Activated naive CD4-positive, alpha-beta T cell treated with anti-CD3 and anti-CD28 coated beads, Interleukin-2, amount 10 ng/mL, durations not matched to agents 7 days and 5 days (primary cell): ENCODE measurements at regions not wholly inside any gene's neighbourhood (a gene's known extent, or its start where the extent isn't known, plus 50 kb on each side); places are given as distances from the start of the nearest gene placed in this dataset.
"Not testable (repeated sequence)": the region's sequence is repeated elsewhere in the genome, so short reads cannot be mapped to it uniquely, and the experiment has no call there.

ENCODE experiments used
- CTCF ChIA-PET: fragments of 350-600 bp; sonication (Branson Sonifier 250); formaldehyde crosslinking; loops from one replicate; lab custom pipeline; 2021; ENCODE audit warnings: antibody characterized with exemption; lab: Charles Lee
- DNase-seq: peaks from one replicate; pipeline ENCODE4 v3.0.0-alpha.2; 2020
- H3K27ac Mint-ChIP-seq: one replicate; pipeline ENCODE4 v1.8.0; 2021; ENCODE audit warnings: mild to moderate bottlenecking, moderate library complexity, mixed read lengths
- H3K27me3 Mint-ChIP-seq: one replicate; pipeline ENCODE4 v1.8.0; 2021; ENCODE audit warnings: mild to moderate bottlenecking, mixed read lengths
- H3K36me3 Mint-ChIP-seq: one replicate; pipeline ENCODE4 v1.8.0; 2021; ENCODE audit warnings: mixed read lengths
- H3K4me1 Mint-ChIP-seq: one replicate; pipeline ENCODE4 v1.8.0; 2021; ENCODE audit warnings: mixed read lengths
- H3K4me3 Mint-ChIP-seq: one replicate; pipeline ENCODE4 v1.8.0; 2021; ENCODE audit warnings: mild to moderate bottlenecking, moderate library complexity, mixed read lengths
- H3K9me3 Mint-ChIP-seq: one replicate; pipeline ENCODE4 v1.8.0; 2021; ENCODE audit warnings: mixed read lengths

DNA sequence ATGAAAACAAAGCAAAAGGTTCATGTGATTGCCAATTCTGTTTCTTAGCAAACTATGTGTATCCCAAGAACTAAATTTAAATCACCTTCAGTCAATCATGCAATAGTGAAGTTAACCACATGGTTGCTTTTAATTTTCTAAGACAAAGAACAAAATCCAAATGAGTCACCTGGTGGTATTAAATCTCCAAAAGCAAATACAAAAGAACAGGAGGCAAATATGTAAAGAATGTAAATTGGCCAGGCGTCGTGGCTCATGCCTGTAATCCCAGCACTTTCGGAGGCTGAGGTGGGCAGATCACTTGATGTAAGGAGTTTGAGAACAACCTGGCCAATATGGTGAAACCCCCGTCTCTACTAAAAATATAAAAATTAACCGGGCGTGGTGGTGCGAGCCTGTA, 54.2 kb upstream of the PIK3R4 start:
- no peaks in the 10 kb centered on the region for H3K36me3 Mint-ChIP-seq
- H3K9me3 Mint-ChIP-seq: no peaks in the 10 kb centered on the region
- no peak overlapping the region for H3K4me3 Mint-ChIP-seq
- CTCF ChIA-PET: no interaction called here
- no peaks in the 10 kb centered on the region for H3K4me1 Mint-ChIP-seq
- H3K27ac Mint-ChIP-seq: no peak overlapping the region
- no peak for DNase-seq
- H3K27me3 Mint-ChIP-seq: peaks cover 19% of the 10 kb centered on the region

DNA sequence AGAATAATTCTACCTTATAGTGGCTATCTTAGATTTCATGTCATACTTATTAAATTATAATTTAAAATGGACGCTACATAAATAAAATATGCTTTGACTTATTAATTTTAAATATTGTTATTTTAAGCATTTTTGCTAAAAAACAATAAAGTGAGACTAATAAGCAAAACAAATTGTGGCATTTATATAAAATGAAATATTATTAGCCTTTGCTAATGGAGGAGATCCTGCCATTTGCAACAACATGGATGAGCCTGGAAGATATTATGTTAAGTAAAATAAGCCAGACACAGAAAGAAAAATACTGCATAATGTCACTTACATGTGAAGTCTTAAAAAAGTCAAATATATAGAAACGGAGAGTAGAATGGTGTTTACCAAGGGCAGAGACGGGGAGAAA, 54.8 kb upstream of the PIK3R4 start:
- no peaks in the 10 kb centered on the region for H3K4me1 Mint-ChIP-seq
- H3K27ac Mint-ChIP-seq: no peak overlapping the region
- CTCF ChIA-PET: no interaction called here
- H3K9me3 Mint-ChIP-seq: no peaks in the 10 kb centered on the region
- no peak for DNase-seq
- H3K4me3 Mint-ChIP-seq: no peak overlapping the region
- peaks cover 21% of the 10 kb centered on the region for H3K27me3 Mint-ChIP-seq
- H3K36me3 Mint-ChIP-seq: no peaks in the 10 kb centered on the region

DNA sequence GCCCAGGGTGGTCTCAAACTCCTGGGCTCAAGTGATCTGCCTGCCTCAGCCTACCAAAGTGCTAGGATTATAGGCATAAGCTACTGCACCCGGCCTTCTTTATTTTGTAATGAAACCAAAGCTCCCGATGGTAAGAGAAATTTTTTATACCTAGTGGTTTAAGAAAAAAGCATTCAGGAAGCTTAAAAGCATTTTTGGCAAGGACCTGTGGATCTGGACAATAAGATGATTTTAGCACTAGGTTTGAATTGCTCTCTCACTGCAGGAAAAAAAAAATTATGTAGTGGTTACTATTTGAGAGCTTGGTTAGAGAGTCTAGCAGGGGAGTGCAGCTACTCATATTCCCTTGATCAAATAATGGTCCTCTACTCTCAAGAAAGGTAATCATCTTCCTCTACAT, 64.9 kb upstream of the PIK3R4 start:
- Mint-ChIP-seq H3K4me1 (no peaks in the 10 kb centered on the region), H3K36me3 (no peaks in the 10 kb centered on the region), H3K27me3 (no peaks in the 10 kb centered on the region), H3K4me3 (no peak overlapping the region), H3K27ac (no peak overlapping the region), H3K9me3 (no peaks in the 10 kb centered on the region)
- CTCF ChIA-PET: interaction anchor here (0.6 kb wide), 1 partner anchor 68 kb away, joined by 3 read pairs; no protein-coding TSS in a partner anchor
- DNase-seq: no peak

DNA sequence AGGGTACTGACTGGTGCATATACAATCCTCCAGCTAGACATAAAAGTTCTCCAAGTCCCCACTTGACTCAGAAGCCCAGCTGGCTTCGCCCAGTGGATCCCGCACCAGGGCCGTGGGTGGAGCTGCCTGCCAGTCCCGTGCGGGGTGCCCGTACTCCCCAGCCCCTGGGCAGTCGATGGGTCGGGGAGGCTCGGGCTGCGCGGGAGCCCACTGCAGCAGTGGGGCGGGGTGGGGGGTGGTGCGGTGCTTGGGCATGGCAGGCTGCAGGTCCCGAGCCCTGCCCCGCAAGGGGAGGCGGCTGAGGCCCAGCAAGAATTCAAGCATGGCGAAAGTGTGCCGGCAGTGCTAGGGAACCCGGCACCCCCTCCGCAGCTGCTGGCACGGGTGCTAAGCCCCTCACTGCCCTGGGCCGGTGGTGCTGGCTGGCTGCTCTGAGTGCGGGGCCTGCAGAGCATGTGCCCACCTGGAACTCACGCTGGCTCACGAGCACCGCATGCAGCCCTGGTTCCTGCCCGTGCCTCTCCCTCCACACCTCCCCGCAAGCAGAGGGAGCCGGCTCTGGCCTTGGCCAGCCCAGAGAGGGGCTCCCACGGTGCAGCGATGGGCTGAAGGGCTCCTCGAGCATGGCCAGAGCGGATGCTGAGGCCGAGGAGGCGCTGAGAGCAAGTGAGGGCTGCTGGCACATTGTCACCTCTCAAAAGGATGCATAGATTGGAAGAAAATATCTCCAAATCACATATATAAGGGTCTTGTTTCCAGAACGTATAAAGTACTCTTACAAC, 68.3 kb upstream of the PIK3R4 start:
- no peaks in the 10 kb centered on the region for H3K36me3 Mint-ChIP-seq
- H3K9me3 Mint-ChIP-seq: no peaks in the 10 kb centered on the region
- no peaks in the 10 kb centered on the region for H3K4me1 Mint-ChIP-seq
- CTCF ChIA-PET: no interaction called here
- H3K4me3 Mint-ChIP-seq: no peak overlapping the region
- peaks cover 9% of the 10 kb centered on the region for H3K27me3 Mint-ChIP-seq
- DNase-seq: no peak
- H3K27ac Mint-ChIP-seq: no peak overlapping the region

DNA sequence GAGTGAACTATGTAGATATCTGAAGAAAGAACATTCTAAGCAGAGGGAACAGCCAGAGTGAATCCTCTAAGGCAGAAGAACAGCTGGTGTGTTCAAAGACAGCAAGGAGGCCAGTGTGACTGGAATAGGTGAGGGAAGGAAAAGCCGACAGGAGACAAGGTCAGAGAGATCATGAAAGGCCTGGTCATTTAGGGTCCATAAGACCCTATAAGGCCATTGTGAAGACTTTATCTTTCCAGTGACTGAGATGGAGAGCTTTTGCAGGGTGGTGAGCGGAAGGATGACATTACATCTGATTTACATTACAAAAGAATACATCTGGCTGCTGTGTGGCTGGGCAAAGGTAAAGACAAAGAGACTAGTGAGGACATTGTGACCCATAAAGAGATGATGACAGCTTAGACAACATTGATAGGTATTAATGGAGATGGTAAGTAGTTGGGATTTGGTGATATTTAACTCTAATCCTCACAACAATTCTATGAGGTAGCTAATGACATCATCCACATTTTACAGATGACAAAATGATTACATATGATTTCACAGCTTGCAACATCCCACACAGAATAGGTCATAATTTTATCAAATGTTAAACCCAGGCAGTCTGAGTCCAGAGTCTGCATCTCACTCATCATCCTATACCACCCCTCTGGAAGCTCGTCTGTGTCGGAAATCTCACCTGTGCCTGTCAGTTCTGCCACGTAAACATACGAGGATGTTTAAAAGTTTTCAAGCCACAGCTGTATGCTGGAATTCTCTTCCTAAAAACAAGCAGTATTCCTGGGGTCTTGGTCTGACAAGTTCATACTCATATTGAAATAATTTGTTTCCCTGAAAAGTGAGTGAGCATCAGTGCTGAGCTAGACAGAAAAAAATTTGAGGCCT, 70.2 kb upstream of the PIK3R4 start:
- CTCF ChIA-PET: no interaction called here

DNA sequence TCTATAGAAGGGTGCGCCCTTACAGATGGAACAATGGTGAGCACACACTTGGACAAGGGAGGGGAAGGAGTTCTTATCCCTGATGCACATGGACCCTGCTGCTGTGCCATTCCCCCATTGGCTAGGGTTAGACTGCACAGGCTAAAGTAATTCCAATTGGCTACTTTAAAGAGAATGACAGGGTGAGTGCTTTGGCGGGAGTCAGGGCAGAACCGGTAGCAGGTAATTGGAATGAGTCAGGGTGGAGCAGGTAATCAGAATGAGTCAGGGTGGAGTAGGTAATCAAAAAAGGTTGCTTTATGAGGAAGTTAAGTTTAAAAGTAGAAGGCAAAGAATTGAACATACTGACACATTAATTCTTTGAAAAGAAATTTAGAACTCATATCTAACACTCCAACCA, 71.4 kb upstream of the PIK3R4 start:
- not testable (repeated sequence) for H3K4me3 Mint-ChIP-seq

More for the DNA sequence above, 70.2 kb upstream of the PIK3R4 start:
- Mint-ChIP-seq H3K36me3 (no peaks in the 10 kb centered on the region), H3K27ac (no peak overlapping the region), H3K4me3 (no peak overlapping the region), H3K4me1 (no peaks in the 10 kb centered on the region), H3K27me3 (peaks cover 9% of the 10 kb centered on the region), H3K9me3 (no peaks in the 10 kb centered on the region)
- no peak for DNase-seq

DNA sequence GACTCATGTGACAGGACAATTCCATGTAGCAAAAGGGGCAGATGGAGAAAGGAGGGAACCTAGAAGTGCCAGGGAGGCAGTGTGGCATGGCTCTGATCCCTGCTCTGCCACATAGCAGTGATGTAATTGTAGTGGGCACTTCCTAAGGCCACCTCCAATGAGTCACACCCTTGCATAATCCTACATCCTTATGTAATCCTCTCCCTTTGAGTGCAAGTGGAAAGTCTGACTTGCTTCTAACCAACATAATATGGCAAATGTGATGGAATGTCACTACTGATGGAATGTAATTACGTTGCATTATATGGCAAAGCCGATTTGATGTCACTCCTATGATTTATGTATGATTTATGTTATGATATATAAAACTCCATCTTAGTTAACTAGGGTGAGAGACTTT, 72.9 kb upstream of the ATP2C1 start:
- Mint-ChIP-seq H3K36me3 (no peaks in the 10 kb centered on the region), H3K4me3 (no peak overlapping the region), H3K27me3 (peaks cover 14% of the 10 kb centered on the region), H3K4me1 (no peaks in the 10 kb centered on the region), H3K27ac (no peak overlapping the region), H3K9me3 (no peaks in the 10 kb centered on the region)
- CTCF ChIA-PET: no interaction called here
- DNase-seq: no peak

More for the DNA sequence above, 71.4 kb upstream of the PIK3R4 start:
- CTCF ChIA-PET, H3K27ac Mint-ChIP-seq, H3K27me3 Mint-ChIP-seq, H3K36me3 Mint-ChIP-seq, H3K9me3 Mint-ChIP-seq, DNase-seq, H3K4me1 Mint-ChIP-seq: not testable (repeated sequence)

DNA sequence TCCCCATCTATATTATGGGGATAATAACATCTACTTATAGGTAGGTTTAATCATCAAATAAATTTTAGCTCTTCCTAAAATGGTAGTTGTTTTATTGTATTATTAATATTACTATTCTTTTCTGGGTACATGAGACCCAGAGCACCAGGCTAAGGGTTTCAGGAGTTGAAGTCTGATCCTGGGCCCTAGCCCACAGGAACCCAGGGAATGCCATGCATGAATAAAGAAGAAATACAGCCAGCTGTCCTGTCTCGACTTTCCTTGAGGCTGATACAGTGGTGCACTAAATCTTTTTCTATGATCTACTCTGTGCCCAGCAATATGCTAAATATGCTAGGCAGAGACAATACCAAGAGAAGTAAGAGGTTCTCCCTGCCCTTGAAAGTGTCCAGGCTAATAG, 72.1 kb upstream of the ATP2C1 start:
- peaks cover 17% of the 10 kb centered on the region for H3K27me3 Mint-ChIP-seq
- H3K4me1 Mint-ChIP-seq: no peaks in the 10 kb centered on the region
- CTCF ChIA-PET: no interaction called here
- no peak overlapping the region for H3K4me3 Mint-ChIP-seq
- DNase-seq: no peak
- H3K36me3 Mint-ChIP-seq: no peaks in the 10 kb centered on the region
- H3K27ac Mint-ChIP-seq: no peak overlapping the region
- H3K9me3 Mint-ChIP-seq: no peaks in the 10 kb centered on the region

DNA sequence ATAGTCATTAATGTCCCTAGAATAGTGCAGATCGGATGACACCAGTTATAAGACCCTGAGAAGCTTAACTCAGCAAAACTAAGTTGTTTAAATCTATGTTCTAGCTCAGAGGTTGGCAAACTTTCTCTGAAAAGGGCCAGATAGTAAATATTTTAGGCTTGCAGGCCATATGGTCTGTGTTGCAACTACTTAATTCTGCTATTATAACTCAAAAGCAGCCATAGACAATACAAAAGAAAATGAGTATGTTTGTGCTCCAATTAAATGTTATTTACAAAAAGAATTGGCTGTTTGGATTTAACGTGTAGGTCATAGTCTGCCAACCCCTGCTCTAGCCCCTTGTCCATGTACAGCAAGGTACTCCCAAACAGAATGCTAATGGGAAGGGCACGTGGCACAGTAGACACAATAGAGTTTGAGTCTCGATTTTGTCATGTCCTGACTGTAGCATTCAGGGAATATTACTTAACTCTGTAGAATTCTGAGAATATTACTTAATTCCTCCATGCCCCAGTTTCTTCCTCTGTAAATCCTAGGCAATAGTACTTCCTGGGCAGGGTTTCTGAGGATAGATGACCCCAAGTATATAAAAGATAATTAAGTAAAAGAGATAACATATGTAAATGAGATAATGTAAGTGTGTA, 70.5 kb upstream of the ATP2C1 start:
- Mint-ChIP-seq H3K36me3 (no peaks in the 10 kb centered on the region), H3K4me1 (no peaks in the 10 kb centered on the region), H3K27me3 (peaks cover 16% of the 10 kb centered on the region), H3K4me3 (no peak overlapping the region), H3K9me3 (no peaks in the 10 kb centered on the region), H3K27ac (no peak overlapping the region)
- DNase-seq: no peak
- CTCF ChIA-PET: no interaction called here

DNA sequence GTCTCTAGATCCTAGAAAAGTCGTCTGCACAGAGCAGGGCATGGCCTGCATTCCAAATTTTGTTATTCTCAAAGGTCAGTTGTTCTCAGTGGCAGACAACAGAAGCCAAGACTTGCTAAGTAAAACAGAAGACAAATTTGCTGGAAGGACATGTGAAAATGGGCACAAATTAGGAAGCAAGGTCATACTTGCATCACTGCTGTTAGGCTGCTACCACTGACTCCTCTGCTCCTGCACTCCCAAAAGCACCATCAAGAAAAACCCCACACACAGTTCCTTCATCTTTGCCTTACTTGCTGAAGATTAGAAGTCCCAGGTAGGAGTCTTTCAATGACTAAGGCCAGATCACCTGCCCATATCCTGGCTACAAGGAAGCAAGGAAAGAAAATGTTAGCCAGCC, 69.9 kb upstream of the ATP2C1 start:
- peaks cover 10% of the 10 kb centered on the region for H3K27me3 Mint-ChIP-seq
- no peaks in the 10 kb centered on the region for H3K9me3 Mint-ChIP-seq
- CTCF ChIA-PET: no interaction called here
- H3K4me3 Mint-ChIP-seq: no peak overlapping the region
- no peaks in the 10 kb centered on the region for H3K4me1 Mint-ChIP-seq
- H3K36me3 Mint-ChIP-seq: no peaks in the 10 kb centered on the region
- no peak for DNase-seq
- no peak overlapping the region for H3K27ac Mint-ChIP-seq

DNA sequence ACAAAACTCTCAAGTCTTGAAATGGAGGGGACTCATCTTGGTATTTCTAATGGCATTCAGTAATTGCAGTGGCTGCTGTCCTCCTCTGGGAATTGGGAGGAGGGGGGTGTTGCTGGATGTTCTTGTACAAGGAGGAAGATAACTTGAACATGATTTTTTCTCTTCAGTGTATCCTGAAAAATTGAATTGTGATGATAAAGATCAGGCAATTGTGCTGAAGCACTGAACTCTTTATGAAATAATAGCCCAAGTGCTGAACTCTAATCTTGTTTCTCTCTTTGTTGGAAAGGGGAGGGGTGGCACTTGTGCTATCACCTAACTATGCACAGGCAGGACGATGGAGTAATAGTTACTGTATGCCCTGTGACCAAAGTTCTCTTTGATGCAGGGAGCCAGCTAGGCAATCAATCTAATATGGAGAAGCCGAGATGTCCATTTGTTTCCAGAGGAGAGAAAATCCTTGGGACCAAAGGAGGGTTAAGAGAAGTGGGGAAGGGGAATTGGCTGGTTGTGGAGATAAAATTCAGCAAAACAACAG, 68.1 kb upstream of the ATP2C1 start:
- H3K9me3 Mint-ChIP-seq: no peaks in the 10 kb centered on the region
- CTCF ChIA-PET: interaction anchor here (1.2 kb wide), 1 partner anchor 14 kb away, joined by 3 read pairs; no protein-coding TSS in a partner anchor
- DNase-seq: no peak
- no peak overlapping the region for H3K27ac Mint-ChIP-seq
- H3K36me3 Mint-ChIP-seq: no peaks in the 10 kb centered on the region
- no peaks in the 10 kb centered on the region for H3K4me1 Mint-ChIP-seq
- peaks cover 8% of the 10 kb centered on the region for H3K27me3 Mint-ChIP-seq
- no peak overlapping the region for H3K4me3 Mint-ChIP-seq

DNA sequence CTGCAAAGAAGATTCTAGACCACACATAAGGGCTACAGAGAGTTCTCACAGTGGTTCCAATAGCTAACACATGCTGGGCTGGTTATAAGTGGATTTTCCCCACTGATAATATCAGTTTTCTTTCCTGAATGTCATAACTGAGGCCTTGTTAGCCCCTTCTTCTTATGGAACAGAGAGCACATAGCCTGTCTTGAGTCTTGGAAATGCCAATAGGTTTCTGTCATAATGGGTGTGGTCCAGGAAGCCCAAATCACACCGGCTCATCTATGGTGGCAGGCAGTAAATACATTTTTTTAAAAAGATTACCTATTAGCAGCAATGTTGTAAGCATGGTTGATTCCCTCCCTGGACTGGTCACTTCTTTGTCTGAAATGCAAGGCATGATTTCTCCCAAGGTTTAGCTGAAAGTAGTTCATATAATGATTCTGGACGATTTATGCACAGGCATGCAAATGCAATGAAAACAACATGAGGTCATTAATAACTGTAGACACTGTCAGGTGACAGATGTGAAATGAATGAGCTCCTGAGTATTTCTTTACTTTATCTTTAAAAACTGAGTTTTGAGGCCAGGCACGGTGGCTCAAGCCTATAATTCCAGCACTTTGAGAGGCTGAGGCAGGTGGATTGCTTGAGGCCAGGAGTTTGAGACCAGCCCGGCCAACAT, 67.2 kb upstream of the ATP2C1 start:
- Mint-ChIP-seq H3K9me3 (no peaks in the 10 kb centered on the region), H3K27ac (no peak overlapping the region), H3K4me1 (no peaks in the 10 kb centered on the region), H3K36me3 (no peaks in the 10 kb centered on the region), H3K27me3 (peaks cover 8% of the 10 kb centered on the region), H3K4me3 (no peak overlapping the region)
- DNase-seq: no peak
- CTCF ChIA-PET: interaction anchor here (1.2 kb wide), 1 partner anchor 13 kb away, joined by 3 read pairs; no protein-coding TSS in a partner anchor

DNA sequence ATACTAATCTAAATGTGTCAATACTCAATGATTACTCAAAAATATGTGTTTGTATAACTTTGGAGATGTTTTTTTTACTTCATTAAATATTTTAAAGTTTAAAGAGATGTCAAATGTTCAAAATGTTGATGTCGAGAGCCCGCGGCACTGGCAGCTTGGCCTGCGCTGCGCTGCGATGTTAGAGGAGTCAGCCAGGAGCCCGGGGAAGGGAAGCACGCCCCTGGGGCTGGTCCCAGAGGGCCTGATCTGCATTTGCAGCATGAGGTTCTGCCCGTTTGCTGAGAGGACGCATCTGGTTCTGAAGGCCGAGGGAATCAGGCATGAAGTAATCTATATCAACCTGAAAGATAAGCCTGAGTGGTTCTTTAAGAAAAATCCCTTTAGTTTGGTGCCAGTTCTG, 66.4 kb upstream of the ATP2C1 start:
- CTCF ChIA-PET: no interaction called here
- no peak overlapping the region for H3K27ac Mint-ChIP-seq
- H3K9me3 Mint-ChIP-seq: no peaks in the 10 kb centered on the region
- no peaks in the 10 kb centered on the region for H3K4me1 Mint-ChIP-seq
- no peak for DNase-seq
- H3K4me3 Mint-ChIP-seq: no peak overlapping the region
- peaks cover 14% of the 10 kb centered on the region for H3K27me3 Mint-ChIP-seq
- no peaks in the 10 kb centered on the region for H3K36me3 Mint-ChIP-seq
